ENCODE measurements at regions not wholly inside any gene's neighbourhood (a gene's known extent, or its start where the extent isn't known, plus 50 kb on each side); places are given as distances from the start of the nearest gene placed in this dataset.
A peak's percentile ranks its signal among the peaks of the same experiment; 100 is the strongest.

DNA sequence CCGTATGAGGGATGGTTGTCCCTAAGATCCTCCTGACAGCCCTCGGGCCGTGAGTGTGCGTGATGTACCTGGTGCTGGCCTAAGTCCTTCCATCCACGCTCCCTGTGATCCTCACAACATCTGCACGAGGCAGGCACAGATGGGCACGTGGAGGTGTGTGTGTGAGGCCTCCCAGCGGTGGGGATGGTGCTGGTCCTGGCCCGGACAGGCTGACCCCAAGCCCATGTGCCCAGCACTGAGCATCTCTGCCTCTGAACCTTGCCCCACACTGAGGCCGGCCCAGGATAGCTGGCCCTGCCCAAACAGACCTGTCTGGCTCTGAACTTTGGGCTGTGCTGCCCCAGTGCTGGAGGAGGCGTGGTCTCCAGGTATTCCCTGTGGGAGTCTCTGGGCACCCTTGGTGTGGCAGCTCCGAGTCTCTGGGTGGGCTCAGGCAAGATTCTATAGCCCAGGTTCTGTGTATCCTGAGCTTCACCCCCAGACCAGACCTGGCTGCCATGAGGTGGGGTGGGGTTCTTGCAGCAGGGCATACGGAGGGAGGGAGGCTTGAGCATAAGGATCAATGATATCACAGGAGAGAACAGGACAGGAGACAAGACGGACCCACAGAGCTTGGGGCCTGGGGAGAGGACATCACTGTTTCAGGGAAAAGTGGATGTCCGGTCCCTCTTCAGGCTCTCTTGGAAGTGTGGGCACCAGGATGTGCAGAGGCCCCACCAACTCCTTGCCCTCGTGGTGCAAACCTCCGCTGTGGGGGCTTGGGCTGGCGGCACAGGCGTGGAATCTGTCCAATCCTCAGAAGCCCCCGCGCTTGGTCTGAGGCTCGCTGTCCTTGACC lies 881.8 kb downstream of the BRD1 start (continued):
- TF ChIP-seq ZNF281 (CRISPR knock-in tag; IDR thresholded peaks at IDR 0.05; ENCODE audit: borderline replicate concordance) (peak; percentile 12; the same call in 1 of the 2 replicates), TBX2 (CRISPR knock-in tag; IDR thresholded peaks at IDR 0.05; ENCODE audit: borderline replicate concordance) (peak; percentile 28; the same call in 1 of the 2 replicates), SP5 (CRISPR knock-in tag; IDR thresholded peaks at IDR 0.05; ENCODE audit: borderline replicate concordance, low read depth) (0 out of 2 replicates have a peak, but pooled peaks have one; percentile 18)

DNA sequence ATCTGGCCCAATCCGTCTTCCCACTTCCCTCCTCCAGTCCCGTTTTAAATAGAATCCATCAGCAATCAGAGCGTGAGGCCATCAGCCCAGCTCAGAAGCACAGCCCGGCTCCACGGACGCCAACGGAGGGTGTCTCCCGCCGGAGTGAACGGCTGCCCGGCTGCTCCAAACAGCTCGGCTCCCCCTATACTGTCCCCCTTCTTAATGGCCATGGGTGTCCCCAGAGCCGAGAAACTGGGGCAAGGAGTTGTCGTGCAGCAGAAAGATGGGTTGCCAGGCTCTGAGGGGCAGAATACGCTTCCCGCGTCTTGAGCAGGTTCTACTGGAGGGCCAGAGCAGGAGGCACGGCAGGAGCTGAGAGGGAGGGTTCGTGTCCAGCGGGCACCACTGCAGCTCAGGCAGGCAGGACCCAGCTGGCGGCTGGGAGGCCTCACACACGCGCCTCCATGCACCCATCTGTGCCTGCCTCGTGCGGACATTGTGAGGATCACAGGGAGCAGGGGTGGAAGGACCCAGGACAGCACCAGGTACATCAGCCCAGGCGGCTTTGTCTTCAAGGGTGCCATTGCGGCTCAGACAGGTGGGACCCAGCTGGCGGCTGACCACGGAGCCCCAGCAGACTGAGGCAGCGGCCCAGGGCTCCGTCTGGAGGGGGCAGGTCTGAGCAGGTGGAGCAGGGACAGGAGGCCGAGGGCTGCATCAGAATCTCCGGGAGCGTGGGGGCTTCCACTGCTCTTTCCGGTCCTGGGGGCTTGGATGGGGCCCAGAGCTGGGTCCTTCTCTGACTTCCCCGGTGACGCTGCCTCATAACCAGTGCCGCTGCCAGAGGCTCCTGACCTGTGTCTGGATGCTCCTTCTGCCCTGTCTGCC lies 882.7 kb downstream of the BRD1 start:
- POLR2A ChIA-PET, result no interaction called here
- H3K4me3 ChIP-seq (replicated peaks in 1 of 3; ENCODE audit: insufficient read depth in 1 of 3, low read depth in 2 of 3, low read length in 3 of 3), result no peak overlapping the region; a peak in 1 of 6 replicates
- no peak overlapping the region for H3K4me2 ChIP-seq (ENCODE audit: low read depth, low read length)
- no peaks in the 10 kb centered on the region for H3K36me3 ChIP-seq (replicated peaks in 1 of 2; ENCODE audit: control insufficient read depth in 1 of 2, insufficient read depth in 2 of 2, low read length in 2 of 2)
- H3K4me1 ChIP-seq (ENCODE audit: insufficient read depth, low read length), result peaks cover 63% of the 10 kb centered on the region
- H3K27me3 ChIP-seq (ENCODE audit: control insufficient read depth in 1 of 2, insufficient read depth in 2 of 2, low read length in 2 of 2), result no peaks in the 10 kb centered on the region
- DNase-seq (ENCODE audit: low spot score) (no peak), FAIRE-seq (no peak), ATAC-seq (no peak)
- CTCF ChIA-PET (ENCODE audit: low intra/inter-chr PET ratio, low total read pairs), result interaction anchor here (0.9 kb wide), 1 partner anchor 24 kb away, joined by 3 read pairs; no protein-coding TSS in a partner anchor
- H3K27ac ChIP-seq (ENCODE audit: extremely low read length, insufficient read depth, low read length), result peak overlapping the region; percentile 64
- 92% methylated on average over 19 of the region's 38 CpGs for WGBS (ENCODE audit: low lambda C conversion rate)
- no peaks in the 10 kb centered on the region for H4K20me1 ChIP-seq (ENCODE audit: insufficient read depth, low read length)
- no peak overlapping the region for H2AFZ ChIP-seq (ENCODE audit: low read length)
- no TSS peak for BruUV-seq (replicated peaks)
- in situ Hi-C loops (cut with HindIII; ENCODE audit: extremely low pct_ligation_motif_present, low pct_unique_long_range_greater_than_20kb), result loop anchor here (10.0 kb wide), 1 partner anchor 360 kb away; no protein-coding TSS in a partner anchor
- no peaks in the 10 kb centered on the region for H3K79me2 ChIP-seq (ENCODE audit: insufficient read depth, low read length)
- H3K9ac ChIP-seq (ENCODE audit: insufficient read depth, low read depth, low read length), result no peak overlapping the region; the same call in 1 of the 2 replicates
- no peaks in the 10 kb centered on the region for H3K9me3 ChIP-seq (ENCODE audit: low read length)
- intact Hi-C loops (cut with micrococcal nuclease; ENCODE audit: unreplicated experiment), result loop anchor here (1.0 kb wide), 1 partner anchor 22 kb away; no protein-coding TSS in a partner anchor
- TF ChIP-seq ZC3H13 (CRISPR knock-in tag; IDR thresholded peaks at IDR 0.05) (no peak), FOXC1 (CRISPR knock-in tag; IDR thresholded peaks at IDR 0.05; ENCODE audit: borderline replicate concordance) (0 out of 2 replicates have a peak, but pooled peaks have one; percentile 47), ZFAT (CRISPR knock-in tag; conservative IDR thresholded peaks at IDR 0.05) (no peak), ZBTB33 (CRISPR knock-in tag; IDR thresholded peaks at IDR 0.05) (peak; percentile 42; the same call in 1 of the 2 replicates), ZNF329 (CRISPR knock-in tag; IDR thresholded peaks at IDR 0.05; ENCODE audit: low read depth) (no peak), ZNF263 (CRISPR knock-in tag; IDR thresholded peaks at IDR 0.05) (peak; percentile 5; the same call in 1 of the 2 replicates)

All from HepG2 (cell line).